ENCODE measurements at regions not wholly inside any gene's neighbourhood (a gene's known extent, or its start where the extent isn't known, plus 50 kb on each side); places are given as distances from the start of the nearest gene placed in this dataset.

DNA sequence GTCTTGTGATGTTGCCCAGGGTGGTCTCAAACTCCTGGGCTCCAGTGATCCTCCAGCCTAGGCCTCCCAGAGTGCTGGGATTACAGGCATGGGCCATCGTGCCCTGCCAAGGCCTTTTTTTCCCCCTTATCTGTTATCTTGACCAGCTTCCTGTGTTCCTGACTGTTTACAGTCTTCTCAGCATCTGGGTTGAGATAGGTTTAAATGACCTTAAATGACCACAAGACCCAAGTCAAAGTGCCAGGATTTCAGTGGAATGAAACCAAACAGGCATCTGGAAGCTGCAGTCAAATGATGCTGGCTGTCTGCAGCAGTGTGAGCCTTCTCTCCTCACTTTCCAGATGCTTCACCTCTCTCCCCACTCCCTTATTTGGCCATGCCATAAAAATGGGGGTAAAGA, 114.2 kb upstream of the CLDN10 start (continued):
- TF ChIP-seq ETV1 (tag; conservative IDR thresholded peaks at IDR 0.05; ENCODE audit: low read depth), result peak; percentile 97
- peak; percentile 48; the same call in 1 of the 2 replicates for TF ChIP-seq TCF3 (CRISPR knock-in tag; IDR thresholded peaks at IDR 0.05)
- TF ChIP-seq, protein P1, sequence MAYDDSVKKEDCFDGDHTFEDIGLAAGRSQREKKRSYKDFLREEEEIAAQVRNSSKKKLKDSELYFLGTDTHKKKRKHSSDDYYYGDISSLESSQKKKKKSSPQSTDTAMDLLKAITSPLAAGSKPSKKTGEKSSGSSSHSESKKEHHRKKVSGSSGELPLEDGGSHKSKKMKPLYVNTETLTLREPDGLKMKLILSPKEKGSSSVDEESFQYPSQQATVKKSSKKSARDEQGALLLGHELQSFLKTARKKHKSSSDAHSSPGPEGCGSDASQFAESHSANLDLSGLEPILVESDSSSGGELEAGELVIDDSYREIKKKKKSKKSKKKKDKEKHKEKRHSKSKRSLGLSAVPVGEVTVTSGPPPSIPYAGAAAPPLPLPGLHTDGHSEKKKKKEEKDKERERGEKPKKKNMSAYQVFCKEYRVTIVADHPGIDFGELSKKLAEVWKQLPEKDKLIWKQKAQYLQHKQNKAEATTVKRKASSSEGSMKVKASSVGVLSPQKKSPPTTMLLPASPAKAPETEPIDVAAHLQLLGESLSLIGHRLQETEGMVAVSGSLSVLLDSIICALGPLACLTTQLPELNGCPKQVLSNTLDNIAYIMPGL (CRISPR knock-in tag; IDR thresholded peaks at IDR 0.05), result no peak
- no peak for TF ChIP-seq CREBBP (IDR thresholded peaks at IDR 0.05; ENCODE audit: low read depth, low read length)
- peak; percentile 42 to 43; a peak in 2 of 4 replicates for TF ChIP-seq FOXK2 (conservative IDR thresholded peaks at IDR 0.05 in 1 of 2, IDR thresholded peaks at IDR 0.05 in 1 of 2; ENCODE audit: low read depth in 2 of 2)
- TF ChIP-seq CCNT2 (IDR thresholded peaks at IDR 0.05; ENCODE audit: borderline replicate concordance, extremely low read depth, insufficient read length, low read depth, low read length), result peak; percentile 59
- peak; percentile 64 for TF ChIP-seq ZNF384 (IDR thresholded peaks at IDR 0.05; ENCODE audit: low read depth, low read length)
- peak; percentile 72 for TF ChIP-seq TAL1 (IDR thresholded peaks at IDR 0.05)
- TF ChIP-seq ESRRB (CRISPR knock-in tag; IDR thresholded peaks at IDR 0.05; ENCODE audit: borderline replicate concordance), result no peak
- TF ChIP-seq ZKSCAN3 (CRISPR knock-in tag; IDR thresholded peaks at IDR 0.05), result no peak
- TF ChIP-seq NCOA2 (IDR thresholded peaks at IDR 0.05; ENCODE audit: partially characterized antibody in 2 of 2), result peak in 1 of 2 experiments; percentile 37
- TF ChIP-seq, protein P2, sequence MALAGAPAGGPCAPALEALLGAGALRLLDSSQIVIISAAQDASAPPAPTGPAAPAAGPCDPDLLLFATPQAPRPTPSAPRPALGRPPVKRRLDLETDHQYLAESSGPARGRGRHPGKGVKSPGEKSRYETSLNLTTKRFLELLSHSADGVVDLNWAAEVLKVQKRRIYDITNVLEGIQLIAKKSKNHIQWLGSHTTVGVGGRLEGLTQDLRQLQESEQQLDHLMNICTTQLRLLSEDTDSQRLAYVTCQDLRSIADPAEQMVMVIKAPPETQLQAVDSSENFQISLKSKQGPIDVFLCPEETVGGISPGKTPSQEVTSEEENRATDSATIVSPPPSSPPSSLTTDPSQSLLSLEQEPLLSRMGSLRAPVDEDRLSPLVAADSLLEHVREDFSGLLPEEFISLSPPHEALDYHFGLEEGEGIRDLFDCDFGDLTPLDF (CRISPR knock-in tag; IDR thresholded peaks at IDR 0.05), result no peak
- TF ChIP-seq, protein P3, sequence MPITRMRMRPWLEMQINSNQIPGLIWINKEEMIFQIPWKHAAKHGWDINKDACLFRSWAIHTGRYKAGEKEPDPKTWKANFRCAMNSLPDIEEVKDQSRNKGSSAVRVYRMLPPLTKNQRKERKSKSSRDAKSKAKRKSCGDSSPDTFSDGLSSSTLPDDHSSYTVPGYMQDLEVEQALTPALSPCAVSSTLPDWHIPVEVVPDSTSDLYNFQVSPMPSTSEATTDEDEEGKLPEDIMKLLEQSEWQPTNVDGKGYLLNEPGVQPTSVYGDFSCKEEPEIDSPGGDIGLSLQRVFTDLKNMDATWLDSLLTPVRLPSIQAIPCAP (CRISPR knock-in tag; IDR thresholded peaks at IDR 0.05; ENCODE audit: borderline replicate concordance), result no peak
- TF ChIP-seq E2F3 (CRISPR knock-in tag; IDR thresholded peaks at IDR 0.05), result no peak
- peak; percentile 61; the same call in 1 of the 2 replicates for TF ChIP-seq ESRRA (IDR thresholded peaks at IDR 0.05; ENCODE audit: borderline replicate concordance, low read depth)
- TF ChIP-seq CBFA2T3 (IDR thresholded peaks at IDR 0.05), result peak; percentile 84
- TF ChIP-seq, protein P4, sequence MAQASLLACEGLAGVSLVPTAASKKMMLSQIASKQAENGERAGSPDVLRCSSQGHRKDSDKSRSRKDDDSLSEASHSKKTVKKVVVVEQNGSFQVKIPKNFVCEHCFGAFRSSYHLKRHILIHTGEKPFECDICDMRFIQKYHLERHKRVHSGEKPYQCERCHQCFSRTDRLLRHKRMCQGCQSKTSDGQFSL (CRISPR knock-in tag; IDR thresholded peaks at IDR 0.05), result no peak
- TF ChIP-seq, protein P4 (tag; IDR thresholded peaks at IDR 0.05), result no peak
- TF ChIP-seq, protein P5, sequence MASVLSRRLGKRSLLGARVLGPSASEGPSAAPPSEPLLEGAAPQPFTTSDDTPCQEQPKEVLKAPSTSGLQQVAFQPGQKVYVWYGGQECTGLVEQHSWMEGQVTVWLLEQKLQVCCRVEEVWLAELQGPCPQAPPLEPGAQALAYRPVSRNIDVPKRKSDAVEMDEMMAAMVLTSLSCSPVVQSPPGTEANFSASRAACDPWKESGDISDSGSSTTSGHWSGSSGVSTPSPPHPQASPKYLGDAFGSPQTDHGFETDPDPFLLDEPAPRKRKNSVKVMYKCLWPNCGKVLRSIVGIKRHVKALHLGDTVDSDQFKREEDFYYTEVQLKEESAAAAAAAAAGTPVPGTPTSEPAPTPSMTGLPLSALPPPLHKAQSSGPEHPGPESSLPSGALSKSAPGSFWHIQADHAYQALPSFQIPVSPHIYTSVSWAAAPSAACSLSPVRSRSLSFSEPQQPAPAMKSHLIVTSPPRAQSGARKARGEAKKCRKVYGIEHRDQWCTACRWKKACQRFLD (CRISPR knock-in tag; IDR thresholded peaks at IDR 0.05), result 0 out of 2 replicates have a peak, but pooled peaks have one; percentile 46
- TF ChIP-seq, protein P6, sequence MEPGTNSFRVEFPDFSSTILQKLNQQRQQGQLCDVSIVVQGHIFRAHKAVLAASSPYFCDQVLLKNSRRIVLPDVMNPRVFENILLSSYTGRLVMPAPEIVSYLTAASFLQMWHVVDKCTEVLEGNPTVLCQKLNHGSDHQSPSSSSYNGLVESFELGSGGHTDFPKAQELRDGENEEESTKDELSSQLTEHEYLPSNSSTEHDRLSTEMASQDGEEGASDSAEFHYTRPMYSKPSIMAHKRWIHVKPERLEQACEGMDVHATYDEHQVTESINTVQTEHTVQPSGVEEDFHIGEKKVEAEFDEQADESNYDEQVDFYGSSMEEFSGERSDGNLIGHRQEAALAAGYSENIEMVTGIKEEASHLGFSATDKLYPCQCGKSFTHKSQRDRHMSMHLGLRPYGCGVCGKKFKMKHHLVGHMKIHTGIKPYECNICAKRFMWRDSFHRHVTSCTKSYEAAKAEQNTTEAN (CRISPR knock-in tag; IDR thresholded peaks at IDR 0.05), result no peak
